DND-41 (cell line): ENCODE measurements at regions not wholly inside any gene's neighbourhood (a gene's known extent, or its start where the extent isn't known, plus 50 kb on each side); places are given as distances from the start of the nearest gene placed in this dataset.
"Not testable (repeated sequence)": the region's sequence is repeated elsewhere in the genome, so short reads cannot be mapped to it uniquely, and the experiment has no call there.

Experiments
- ATAC-seq: fragments of 200-7000 bp; cut with Tn5 transposase; 3 replicates; pipeline ENCODE4 v1.9.1; 2021; ENCODE audit warnings: low read depth; ENCODE audit not compliant: insufficient read depth
- DNase-seq: peaks from one replicate; pipeline ENCODE4 v3.0.0-alpha.2; 2020
- H2AFZ ChIP-seq: 2 replicates; pipeline ENCODE4 v1.6.0; 2012; ENCODE audit warnings: low read depth, low read length
- H3K27ac ChIP-seq: 2 replicates; pipeline ENCODE4 v1.5.1; 2012; ENCODE audit warnings: low read length, inconsistent platforms
- H3K27me3 ChIP-seq: fragments of 200-600 bp; sonication (generic); 2 replicates; pipeline ENCODE4 v1.6.0; 2012; ENCODE audit warnings: low read length, mild to moderate bottlenecking, inconsistent platforms; ENCODE audit not compliant: insufficient read depth, poor library complexity
- H3K36me3 ChIP-seq: 2 replicates; pipeline ENCODE4 v1.5.1; 2012; ENCODE audit warnings: low read length, inconsistent platforms; ENCODE audit not compliant: insufficient read depth
- H3K4me1 ChIP-seq: 2 replicates; pipeline ENCODE4 v1.5.1; 2012; ENCODE audit warnings: mild to moderate bottlenecking, low read length; ENCODE audit not compliant: insufficient read depth
- H3K4me2 ChIP-seq: 2 replicates; pipeline ENCODE4 v1.6.0; 2012; ENCODE audit warnings: mild to moderate bottlenecking, moderate library complexity, low read length, inconsistent platforms; ENCODE audit not compliant: insufficient read depth
- H3K4me3 ChIP-seq, 2 experiments: fragments of 200-600 bp in 1 of 2; shearing (Covaris generic) in 1 of 2; 2 replicates each; pipeline ENCODE4 v1.5.1; 2012 to 2016; ENCODE audit warnings: inconsistent platforms in 2 of 2, low read length in 2 of 2, mild to moderate bottlenecking in 2 of 2, low read depth in 1 of 2, moderate library complexity in 1 of 2
- H3K79me2 ChIP-seq: 2 replicates; pipeline ENCODE4 v1.6.0; 2012; ENCODE audit warnings: low read length, inconsistent platforms; ENCODE audit not compliant: insufficient read depth
- H3K9ac ChIP-seq: 2 replicates; pipeline ENCODE4 v1.6.0; 2012; ENCODE audit warnings: low read depth, mild to moderate bottlenecking, inconsistent platforms, low read length, moderate library complexity
- H3K9me3 ChIP-seq: 2 replicates; pipeline ENCODE4 v1.5.1; 2012; ENCODE audit warnings: low read length, moderate library complexity, mild to moderate bottlenecking, inconsistent platforms; ENCODE audit not compliant: insufficient read depth, severe bottlenecking
- H4K20me1 ChIP-seq: 2 replicates; pipeline ENCODE4 v1.6.0; 2012; ENCODE audit warnings: low read length; ENCODE audit not compliant: insufficient read depth
- CTCF ChIP-seq: IDR thresholded peaks from 2 replicates; pipeline ENCODE4 v1.5.1; 2012; ENCODE audit warnings: borderline replicate concordance, low read length, moderate library complexity, mild to moderate bottlenecking; ENCODE audit not compliant: poor library complexity, severe bottlenecking; ENCODE audit errors: extremely low read depth
- EZH2 ChIP-seq: IDR thresholded peaks from 3 replicates; pipeline ENCODE4 v1.6.1; 2012; ENCODE audit warnings: borderline replicate concordance, low read depth, mild to moderate bottlenecking, moderate library complexity, low read length, inconsistent platforms; ENCODE audit not compliant: severe bottlenecking

GRCh38 chr20:59484228-59484627 is 120.1 kb upstream of the PHACTR3 start:
- Histone ChIP-seq H2AFZ (no peak overlapping the region), H3K79me2 (no peaks in the 10 kb centered on the region), H3K9ac (no peak overlapping the region), H3K27me3 (peaks cover 31% of the 10 kb centered on the region), H4K20me1 (no peaks in the 10 kb centered on the region), H3K9me3 (no peaks in the 10 kb centered on the region), H3K27ac (no peak overlapping the region), H3K4me3 (no peak overlapping the region), H3K4me2 (no peak overlapping the region), H3K36me3 (no peaks in the 10 kb centered on the region), H3K4me1 (no peaks in the 10 kb centered on the region)
- DNase-seq (no peak), ATAC-seq (no peak)
- TF ChIP-seq EZH2 (no peak), CTCF (no peak)

- peaks cover 24% of the 10 kb centered on the region for H3K27me3 ChIP-seq
- no peak overlapping the region for H3K4me2 ChIP-seq
- no peak for TF ChIP-seq CTCF
- TF ChIP-seq EZH2, result no peak
- H4K20me1 ChIP-seq, result no peaks in the 10 kb centered on the region
- H2AFZ ChIP-seq, result no peak overlapping the region
- H3K27ac ChIP-seq, result no peak overlapping the region
- no peak overlapping the region for H3K4me3 ChIP-seq
- H3K79me2 ChIP-seq, result no peaks in the 10 kb centered on the region
- no peaks in the 10 kb centered on the region for H3K9me3 ChIP-seq
- no peak for ATAC-seq
- H3K9ac ChIP-seq, result no peak overlapping the region
- no peaks in the 10 kb centered on the region for H3K4me1 ChIP-seq
- DNase-seq, result no peak
- H3K36me3 ChIP-seq, result no peaks in the 10 kb centered on the region
Observed at GRCh38 chr20:59485576-59486454, 118.5 kb upstream of the PHACTR3 start.

GRCh38 chr20:59488459-59488858 is 115.9 kb upstream of the PHACTR3 start:
- not testable (repeated sequence) for H3K27ac ChIP-seq, H3K79me2 ChIP-seq, H3K4me2 ChIP-seq, H3K36me3 ChIP-seq, H2AFZ ChIP-seq, H3K9ac ChIP-seq, H3K9me3 ChIP-seq, DNase-seq, H4K20me1 ChIP-seq, H3K4me1 ChIP-seq, H3K4me3 ChIP-seq, ATAC-seq
- H3K27me3 ChIP-seq, result peaks cover 17% of the 10 kb centered on the region

GRCh38 chr20:59490196-59491004 is 113.9 kb upstream of the PHACTR3 start:
- H3K36me3 ChIP-seq, H3K4me2 ChIP-seq, H4K20me1 ChIP-seq, H3K4me1 ChIP-seq, DNase-seq, H3K79me2 ChIP-seq, H3K9me3 ChIP-seq, H3K9ac ChIP-seq, ATAC-seq, H2AFZ ChIP-seq, H3K4me3 ChIP-seq, H3K27ac ChIP-seq: not testable (repeated sequence)
- H3K27me3 ChIP-seq, result peaks cover 14% of the 10 kb centered on the region
